IMR-90 (cell line): ENCODE measurements at regions not wholly inside any gene's neighbourhood (a gene's known extent, or its start where the extent isn't known, plus 50 kb on each side); places are given as distances from the start of the nearest gene placed in this dataset.

ENCODE experiments used
- CEBPB ChIP-seq: IDR thresholded peaks from 2 replicates; pipeline ENCODE4 v1.6.1; 2012; ENCODE audit warnings: low read depth, low read length, improper control_type of control experiment
- CHD1 ChIP-seq: IDR thresholded peaks from 2 replicates; pipeline ENCODE4 v1.6.1; 2012; ENCODE audit warnings: low read depth, low read length, improper control_type of control experiment
- CTCF ChIP-seq: conservative IDR thresholded peaks from 2 replicates; pipeline ENCODE4 v1.5.1; 2012; ENCODE audit warnings: mild to moderate bottlenecking, low read depth, low read length, improper control_type of control experiment
- POLR2A ChIP-seq: IDR thresholded peaks from 2 replicates; pipeline ENCODE4 v1.6.1; 2012; ENCODE audit warnings: mild to moderate bottlenecking, low read depth, low read length
- RAD21 ChIP-seq: IDR thresholded peaks from 2 replicates; pipeline ENCODE4 v1.6.1; 2012; ENCODE audit warnings: low read length, improper control_type of control experiment
- SMC3 ChIP-seq: fragments of 150-350 bp; IDR thresholded peaks from 2 replicates; pipeline ENCODE4 v1.6.1; 2016; ENCODE audit warnings: low read depth, mild to moderate bottlenecking, antibody characterized with exemption, low read length, moderate library complexity

DNA sequence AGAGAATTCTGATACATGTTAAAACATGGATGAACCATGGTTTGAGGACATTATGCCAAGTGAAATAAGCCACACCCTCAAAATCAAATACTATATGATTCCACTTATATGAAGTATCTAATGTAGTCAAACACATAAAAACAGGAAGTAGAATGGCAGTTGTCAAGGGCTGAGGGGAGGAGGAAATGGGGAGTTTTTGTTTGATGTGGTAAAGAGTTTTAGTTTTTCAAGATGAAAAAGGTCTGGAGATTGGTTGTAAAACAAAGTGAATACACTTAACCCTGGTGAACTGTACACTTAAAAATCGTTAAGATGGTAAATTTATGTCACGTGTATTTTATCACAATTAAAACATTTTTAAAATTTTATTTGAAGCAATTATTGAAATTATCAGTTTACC lies 127.4 kb upstream of the GRIK2 start:
- no peak for TF ChIP-seq POLR2A
- no peak for TF ChIP-seq CTCF
- no peak for TF ChIP-seq CHD1
- TF ChIP-seq RAD21: no peak
- no peak for TF ChIP-seq SMC3
- no peak for TF ChIP-seq CEBPB
